ENCODE measurements at regions not wholly inside any gene's neighbourhood (a gene's known extent, or its start where the extent isn't known, plus 50 kb on each side); places are given as distances from the start of the nearest gene placed in this dataset.

GRCh38 chr5:51996356-51996861 is 613.2 kb downstream of the ISL1 start:
- Histone ChIP-seq H3K9me2 (replicated peaks; ENCODE audit: insufficient read depth, low read length) (no peaks in the 10 kb centered on the region), H3K79me2 (ENCODE audit: low read length) (no peaks in the 10 kb centered on the region), H3F3A (ENCODE audit: insufficient read depth, low read length) (no peaks in the 10 kb centered on the region), H3K9me3 (replicated peaks; ENCODE audit: insufficient read depth, low read length) (no peaks in the 10 kb centered on the region), H3K27ac (ENCODE audit: low read length) (no peak overlapping the region), H3K4me1 (ENCODE audit: low read length) (no peaks in the 10 kb centered on the region), H3K9ac (ENCODE audit: low read length) (no peak overlapping the region), H3K27me3 (replicated peaks; ENCODE audit: insufficient read depth, low read length) (no peaks in the 10 kb centered on the region), H3K36me3 (replicated peaks; ENCODE audit: insufficient read depth, low read length) (no peaks in the 10 kb centered on the region), H3K4me2 (ENCODE audit: low read depth, low read length) (no peak overlapping the region), H2AFZ (ENCODE audit: low read length) (no peak overlapping the region), H4K20me1 (ENCODE audit: insufficient read depth, low read length) (no peaks in the 10 kb centered on the region), H3K4me3 (ENCODE audit: low read length) (no peak overlapping the region)
- no peak for TF ChIP-seq EZH2phosphoT487 (IDR thresholded peaks at IDR 0.05; ENCODE audit: low read length)
- TF ChIP-seq CTCF (IDR thresholded peaks at IDR 0.05; ENCODE audit: low read length), result no peak
- no peak for TF ChIP-seq EZH2 (optimal IDR thresholded peaks at IDR 0.05; ENCODE audit: low read depth, low read length)
- DNase-seq, result no peak

- Histone ChIP-seq H3K27me3 (replicated peaks; ENCODE audit: insufficient read depth, low read length) (no peaks in the 10 kb centered on the region), H2AFZ (ENCODE audit: low read length) (no peak overlapping the region), H3K9ac (ENCODE audit: low read length) (no peak overlapping the region), H3K4me1 (ENCODE audit: low read length) (no peaks in the 10 kb centered on the region), H3K36me3 (replicated peaks; ENCODE audit: insufficient read depth, low read length) (no peaks in the 10 kb centered on the region), H4K20me1 (ENCODE audit: insufficient read depth, low read length) (no peaks in the 10 kb centered on the region), H3K79me2 (ENCODE audit: low read length) (no peaks in the 10 kb centered on the region), H3K4me3 (ENCODE audit: low read length) (no peak overlapping the region), H3K4me2 (ENCODE audit: low read depth, low read length) (no peak overlapping the region), H3K27ac (ENCODE audit: low read length) (no peak overlapping the region), H3K9me3 (replicated peaks; ENCODE audit: insufficient read depth, low read length) (no peaks in the 10 kb centered on the region), H3F3A (ENCODE audit: insufficient read depth, low read length) (no peaks in the 10 kb centered on the region), H3K9me2 (replicated peaks; ENCODE audit: insufficient read depth, low read length) (no peaks in the 10 kb centered on the region)
- TF ChIP-seq CTCF (IDR thresholded peaks at IDR 0.05; ENCODE audit: low read length) (no peak), EZH2 (optimal IDR thresholded peaks at IDR 0.05; ENCODE audit: low read depth, low read length) (no peak), EZH2phosphoT487 (IDR thresholded peaks at IDR 0.05; ENCODE audit: low read length) (no peak)
- DNase-seq, result no peak
Observed at GRCh38 chr5:51997500-51997899, 614.3 kb downstream of the ISL1 start.

GRCh38 chr5:51997949-51998348 is 614.7 kb downstream of the ISL1 start:
- DNase-seq, result no peak
- Histone ChIP-seq H3K4me2 (ENCODE audit: low read depth, low read length) (no peak overlapping the region), H3F3A (ENCODE audit: insufficient read depth, low read length) (no peaks in the 10 kb centered on the region), H3K9me2 (replicated peaks; ENCODE audit: insufficient read depth, low read length) (no peaks in the 10 kb centered on the region), H3K36me3 (replicated peaks; ENCODE audit: insufficient read depth, low read length) (no peaks in the 10 kb centered on the region), H3K27me3 (replicated peaks; ENCODE audit: insufficient read depth, low read length) (no peaks in the 10 kb centered on the region), H3K79me2 (ENCODE audit: low read length) (no peaks in the 10 kb centered on the region), H3K9me3 (replicated peaks; ENCODE audit: insufficient read depth, low read length) (no peaks in the 10 kb centered on the region), H3K4me1 (ENCODE audit: low read length) (no peaks in the 10 kb centered on the region), H2AFZ (ENCODE audit: low read length) (no peak overlapping the region), H3K4me3 (ENCODE audit: low read length) (no peak overlapping the region), H3K27ac (ENCODE audit: low read length) (no peak overlapping the region), H4K20me1 (ENCODE audit: insufficient read depth, low read length) (no peaks in the 10 kb centered on the region), H3K9ac (ENCODE audit: low read length) (no peak overlapping the region)
- TF ChIP-seq EZH2phosphoT487 (IDR thresholded peaks at IDR 0.05; ENCODE audit: low read length), result no peak
- no peak for TF ChIP-seq EZH2 (optimal IDR thresholded peaks at IDR 0.05; ENCODE audit: low read depth, low read length)
- no peak for TF ChIP-seq CTCF (IDR thresholded peaks at IDR 0.05; ENCODE audit: low read length)

All from MM.1S (cell line).